Prostate gland (tissue), 2 donors: ENCODE measurements at regions not wholly inside any gene's neighbourhood (a gene's known extent, or its start where the extent isn't known, plus 50 kb on each side); places are given as distances from the start of the nearest gene placed in this dataset.

Experiments used
- DNase-seq: peaks from one replicate; pipeline ENCODE4 v3.0.0-alpha.2; 2019; ENCODE audit warnings: low spot score
- H3K27ac ChIP-seq, 2 donors: fragments of 200-600 bp; sonication (generic); 2 replicates each; pipeline ENCODE4 v1.5.1; 2017 to 2019
- H3K27me3 ChIP-seq: fragments of 200-600 bp; sonication (generic); replicated peaks from 2 replicates; pipeline ENCODE4 v1.5.1; 2019; ENCODE audit not compliant: insufficient read depth
- H3K36me3 ChIP-seq, 2 donors: fragments of 200-600 bp; sonication (generic); 1 replicate in 1 of 2; 2 replicates in 1 of 2; pipeline versions ENCODE4 v1.5.1 to v1.8.1; 2017 to 2019
- H3K4me1 ChIP-seq: fragments of 200-600 bp; sonication (generic); replicated peaks from 2 replicates; pipeline ENCODE4 v1.5.1; 2019
- H3K4me3 ChIP-seq, 2 donors: fragments of 200-600 bp; sonication (generic); 2 replicates each; pipeline ENCODE4 v1.5.1; 2017 to 2019
- H3K9me3 ChIP-seq: fragments of 200-600 bp; sonication (generic); 2 replicates; pipeline ENCODE4 v1.5.1; 2017
- POLR2A ChIP-seq: fragments of 450-650 bp; IDR thresholded peaks from one replicate; pipeline ENCODE4 v1.6.1; 2016; ENCODE audit warnings: antibody characterized with exemption, mild to moderate bottlenecking
- POLR2AphosphoS5 ChIP-seq: sonication (generic); formaldehyde crosslinking; IDR thresholded peaks from one replicate; pipeline ENCODE4 v1.6.1; 2017; ENCODE audit warnings: antibody characterized with exemption
- WGBS: methylation state at CpG from one replicate; pipeline ENCODE4 v1.1.5; 2018; 5-methylcytosine and 5-hydroxymethylcytosine counted together
- intact Hi-C: fragments of 100-400 bp; cut with DNase I; formaldehyde crosslinking; loops from one replicate; pipeline ENCODE4 v1.14.2; 2022
- TF ChIP-seq, protein P1 (sequence below), 4 experiments: fragments of 200-600 bp in 2 of 4; fragments of 450-650 bp in 2 of 4; sonication (generic) in 2 of 4; IDR thresholded peaks; 1 replicate in 3 of 4; 2 replicates in 1 of 4; pipeline ENCODE4 v1.5.1; 2016 to 2019; ENCODE audit warnings: antibody characterized with exemption in 4 of 4, mild to moderate bottlenecking in 2 of 4, moderate library complexity in 2 of 4

DNA sequence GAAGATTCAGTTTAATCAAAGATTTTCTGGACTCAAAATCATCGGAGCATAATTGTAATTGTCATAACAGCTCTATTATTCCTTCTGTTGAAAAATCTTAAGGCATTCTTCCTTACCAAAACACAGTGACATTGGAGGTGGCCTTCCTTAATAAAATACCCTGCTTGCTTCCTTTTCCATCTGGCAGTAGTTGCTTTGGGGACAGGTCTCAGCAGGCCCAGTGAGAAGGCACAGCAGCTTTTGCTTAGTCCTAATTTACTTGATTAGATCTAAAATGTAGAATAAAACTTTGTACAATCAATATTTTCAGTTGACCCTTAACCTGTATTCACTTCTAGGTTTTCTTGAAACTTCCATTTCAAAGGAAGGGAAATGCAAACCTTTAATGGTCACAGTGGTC, 471.6 kb downstream of the PCDH20 start:
- Histone ChIP-seq H3K27me3 (no peaks in the 10 kb centered on the region), H3K4me1 (no peaks in the 10 kb centered on the region), H3K27ac (peak overlapping the region; percentile 5 to 16), H3K36me3 (no peaks in the 10 kb centered on the region), H3K4me3 (no peak overlapping the region), H3K9me3 (no peaks in the 10 kb centered on the region)
- 36% methylated on average over 1 of the region's 1 CpG for WGBS
- peak; percentile 47 for DNase-seq
- intact Hi-C loops: no loop called here
- TF ChIP-seq POLR2A (no peak), POLR2AphosphoS5 (no peak)
- TF ChIP-seq, protein P1, sequence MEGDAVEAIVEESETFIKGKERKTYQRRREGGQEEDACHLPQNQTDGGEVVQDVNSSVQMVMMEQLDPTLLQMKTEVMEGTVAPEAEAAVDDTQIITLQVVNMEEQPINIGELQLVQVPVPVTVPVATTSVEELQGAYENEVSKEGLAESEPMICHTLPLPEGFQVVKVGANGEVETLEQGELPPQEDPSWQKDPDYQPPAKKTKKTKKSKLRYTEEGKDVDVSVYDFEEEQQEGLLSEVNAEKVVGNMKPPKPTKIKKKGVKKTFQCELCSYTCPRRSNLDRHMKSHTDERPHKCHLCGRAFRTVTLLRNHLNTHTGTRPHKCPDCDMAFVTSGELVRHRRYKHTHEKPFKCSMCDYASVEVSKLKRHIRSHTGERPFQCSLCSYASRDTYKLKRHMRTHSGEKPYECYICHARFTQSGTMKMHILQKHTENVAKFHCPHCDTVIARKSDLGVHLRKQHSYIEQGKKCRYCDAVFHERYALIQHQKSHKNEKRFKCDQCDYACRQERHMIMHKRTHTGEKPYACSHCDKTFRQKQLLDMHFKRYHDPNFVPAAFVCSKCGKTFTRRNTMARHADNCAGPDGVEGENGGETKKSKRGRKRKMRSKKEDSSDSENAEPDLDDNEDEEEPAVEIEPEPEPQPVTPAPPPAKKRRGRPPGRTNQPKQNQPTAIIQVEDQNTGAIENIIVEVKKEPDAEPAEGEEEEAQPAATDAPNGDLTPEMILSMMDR (IDR thresholded peaks at IDR 0.05): no peak

DNA sequence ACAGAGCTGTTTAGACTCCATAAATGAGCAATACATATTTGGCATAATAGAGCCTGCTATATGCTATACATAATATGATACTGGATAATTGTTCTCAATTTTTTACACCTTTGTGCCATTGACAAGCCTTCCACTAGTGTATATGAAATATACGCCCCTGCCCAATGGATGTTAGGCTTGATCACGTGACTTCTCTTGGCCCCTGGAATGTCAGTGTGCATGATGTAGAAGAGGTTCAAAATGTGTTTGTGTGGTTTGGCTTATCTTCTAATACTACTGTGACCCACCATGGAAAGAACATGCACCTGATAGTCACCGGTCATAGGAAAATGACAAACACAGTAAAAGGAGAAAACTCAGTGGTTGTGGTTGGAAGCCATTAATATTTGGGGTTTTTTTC, 479.4 kb downstream of the PCDH20 start:
- WGBS: 59% methylated on average over 3 of the region's 3 CpGs
- intact Hi-C loops: no loop called here
- TF ChIP-seq, protein P1 (IDR thresholded peaks at IDR 0.05): no peak
- no peak for TF ChIP-seq POLR2AphosphoS5
- TF ChIP-seq POLR2A: no peak
- Histone ChIP-seq H3K27me3 (no peaks in the 10 kb centered on the region), H3K27ac (no peak overlapping the region), H3K9me3 (no peaks in the 10 kb centered on the region), H3K4me3 (no peak overlapping the region), H3K4me1 (no peaks in the 10 kb centered on the region), H3K36me3 (no peaks in the 10 kb centered on the region)
- DNase-seq: no peak

DNA sequence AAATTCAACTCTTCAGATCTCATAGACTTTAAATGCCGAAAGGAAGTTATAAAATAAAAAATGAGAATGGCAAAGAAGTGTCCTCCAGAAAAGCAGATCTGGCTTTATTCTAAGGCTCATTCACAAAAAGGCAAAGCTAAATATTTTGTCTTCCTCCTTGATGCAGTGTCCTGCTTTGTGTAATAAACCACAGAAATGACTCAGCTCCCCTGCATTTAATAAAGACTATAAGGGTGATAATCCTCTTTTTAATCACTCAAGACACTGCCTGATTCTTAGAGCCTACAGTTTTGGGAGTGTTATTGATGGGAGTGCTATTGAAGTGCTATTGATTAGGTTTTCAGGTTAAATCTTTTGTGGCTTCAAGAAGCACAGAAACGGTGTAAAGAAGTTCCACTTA, 482.0 kb downstream of the PCDH20 start:
- Histone ChIP-seq H3K27me3 (no peaks in the 10 kb centered on the region), H3K4me3 (no peak overlapping the region), H3K27ac (no peak overlapping the region), H3K4me1 (no peaks in the 10 kb centered on the region), H3K9me3 (no peaks in the 10 kb centered on the region), H3K36me3 (no peaks in the 10 kb centered on the region)
- no peak for TF ChIP-seq POLR2A
- TF ChIP-seq POLR2AphosphoS5: no peak
- TF ChIP-seq, protein P1 (IDR thresholded peaks at IDR 0.05): no peak
- DNase-seq: no peak
- WGBS: 86% methylated on average over 2 of the region's 2 CpGs
- intact Hi-C loops: no loop called here

DNA sequence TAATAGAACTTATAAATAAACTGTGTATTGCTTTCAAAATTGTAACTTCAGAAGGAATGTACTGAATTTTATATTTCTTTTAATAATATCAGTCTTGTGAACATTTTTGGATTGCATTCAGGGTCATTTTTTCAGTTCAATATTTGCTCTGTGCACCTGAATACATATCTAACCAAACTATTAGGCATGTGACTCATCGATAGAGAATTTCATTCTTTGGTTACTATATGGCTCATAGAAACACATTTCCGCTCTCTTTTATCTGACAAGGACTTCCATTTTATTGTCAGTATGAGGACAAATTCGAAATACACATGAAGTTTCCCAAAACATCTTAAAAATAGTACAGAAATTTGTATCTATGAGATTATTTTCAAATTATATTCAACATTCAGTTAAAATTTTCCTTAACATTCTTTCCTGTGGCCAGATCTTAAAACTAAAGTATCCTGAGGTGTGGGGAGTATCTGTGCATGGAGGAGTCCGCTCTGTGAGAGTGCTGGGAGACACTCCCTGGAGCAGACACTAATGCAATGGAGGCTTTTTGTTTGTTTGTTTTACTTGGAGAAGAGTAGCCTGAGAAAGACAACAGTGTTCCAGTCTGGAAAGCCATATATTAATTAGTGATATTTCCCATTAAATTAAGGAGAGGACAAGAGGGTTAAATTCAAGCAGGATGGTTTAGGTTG, 483.6 kb downstream of the PCDH20 start:
- Histone ChIP-seq H3K36me3 (no peaks in the 10 kb centered on the region), H3K9me3 (no peaks in the 10 kb centered on the region), H3K4me3 (no peak overlapping the region), H3K4me1 (no peaks in the 10 kb centered on the region), H3K27ac (no peak overlapping the region), H3K27me3 (no peaks in the 10 kb centered on the region)
- 46% methylated on average over 4 of the region's 4 CpGs for WGBS
- intact Hi-C loops: no loop called here
- TF ChIP-seq, protein P1 (IDR thresholded peaks at IDR 0.05): no peak
- TF ChIP-seq POLR2AphosphoS5 (no peak), POLR2A (no peak)
- no peak for DNase-seq

DNA sequence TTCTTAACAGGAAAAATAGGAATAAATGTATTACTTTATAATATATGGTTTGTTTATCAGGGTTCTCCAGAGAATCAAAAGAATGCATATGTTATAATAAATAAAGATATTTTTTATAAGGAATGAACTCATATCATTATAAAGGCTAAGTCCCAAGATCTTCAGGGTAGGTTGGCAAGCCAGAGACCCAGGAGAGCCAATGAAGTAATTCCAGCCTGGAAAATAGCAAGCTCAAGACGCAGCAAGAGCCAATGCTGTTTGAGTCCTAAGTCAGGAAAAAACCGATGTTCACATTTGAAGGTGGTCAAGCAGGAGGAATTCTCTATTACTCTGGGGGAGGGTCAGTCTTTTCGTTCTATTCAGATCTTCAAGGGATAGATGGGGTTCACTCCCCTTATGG, 490.0 kb downstream of the PCDH20 start:
- H3K27me3 ChIP-seq: no peaks in the 10 kb centered on the region
- DNase-seq: no peak
- H3K27ac ChIP-seq: no peak overlapping the region
- no peak overlapping the region for H3K4me3 ChIP-seq
- TF ChIP-seq POLR2AphosphoS5 (no peak), POLR2A (no peak)
- TF ChIP-seq, protein P1 (IDR thresholded peaks at IDR 0.05): no peak
- 86% methylated on average over 3 of the region's 3 CpGs for WGBS
- intact Hi-C loops: no loop called here
- no peaks in the 10 kb centered on the region for H3K9me3 ChIP-seq
- H3K4me1 ChIP-seq: no peaks in the 10 kb centered on the region
- H3K36me3 ChIP-seq: no peaks in the 10 kb centered on the region
